ENCODE measurements at regions not wholly inside any gene's neighbourhood (a gene's known extent, or its start where the extent isn't known, plus 50 kb on each side); places are given as distances from the start of the nearest gene placed in this dataset.

GRCh38 chr13:61777899-61778298 is 362.2 kb upstream of the PCDH20 start:
- TF ChIP-seq CTCF (conservative IDR thresholded peaks at IDR 0.05; ENCODE audit: low read length) (no peak), EZH2phosphoT487 (IDR thresholded peaks at IDR 0.05; ENCODE audit: borderline replicate concordance) (no peak)

Measured in Loucy (cell line).